GM18858 (cell line): ENCODE measurements at regions not wholly inside any gene's neighbourhood (a gene's known extent, or its start where the extent isn't known, plus 50 kb on each side); places are given as distances from the start of the nearest gene placed in this dataset.
"Not testable (repeated sequence)": the region's sequence is repeated elsewhere in the genome, so short reads cannot be mapped to it uniquely, and the experiment has no call there.

Experiments
- ATAC-seq: cut with Tn5 transposase; IDR thresholded peaks from one replicate; pipeline ENCODE4 v1.9.1; 2021; ENCODE audit not compliant: unreplicated experiment

- no peak for ATAC-seq
Observed at GRCh38 chr12:131635491-131636122, 75.3 kb upstream of the SFSWAP start.

GRCh38 chr12:131636266-131636665, 74.6 kb upstream of the SFSWAP start:
- no peak for ATAC-seq

- ATAC-seq = no peak
Observed at GRCh38 chr12:131636940-131637750, 73.7 kb upstream of the SFSWAP start.

GRCh38 chr12:131637986-131638385, 72.9 kb upstream of the SFSWAP start:
- ATAC-seq = no peak

- ATAC-seq = no peak
Observed at GRCh38 chr12:131639270-131639940, 71.5 kb upstream of the SFSWAP start.

- ATAC-seq = no peak
Observed at GRCh38 chr12:131640525-131640924, 70.4 kb upstream of the SFSWAP start.

GRCh38 chr12:131641315-131641714, 69.6 kb upstream of the SFSWAP start:
- no peak for ATAC-seq

GRCh38 chr12:131642101-131642540, 68.8 kb upstream of the SFSWAP start:
- ATAC-seq = no peak

- ATAC-seq = no peak
Observed at GRCh38 chr12:131642771-131643170, 68.1 kb upstream of the SFSWAP start.

- no peak for ATAC-seq
Observed at GRCh38 chr12:131643631-131644452, 67.0 kb upstream of the SFSWAP start.

- ATAC-seq = no peak
Observed at GRCh38 chr12:131644481-131644880, 66.4 kb upstream of the SFSWAP start.

GRCh38 chr12:131644917-131645316, 66.0 kb upstream of the SFSWAP start:
- ATAC-seq = not testable (repeated sequence)

- not testable (repeated sequence) for ATAC-seq
Observed at GRCh38 chr12:131645557-131645956, 65.3 kb upstream of the SFSWAP start.

GRCh38 chr12:131646444-131646843, 64.4 kb upstream of the SFSWAP start:
- not testable (repeated sequence) for ATAC-seq

- no peak for ATAC-seq
Observed at GRCh38 chr12:131647667-131648066, 63.2 kb upstream of the SFSWAP start.

- ATAC-seq = not testable (repeated sequence)
Observed at GRCh38 chr12:131655469-131656174, 55.3 kb upstream of the SFSWAP start.

- ATAC-seq = not testable (repeated sequence)
Observed at GRCh38 chr12:131656796-131657195, 54.1 kb upstream of the SFSWAP start.

GRCh38 chr12:131658605-131659004, 52.3 kb upstream of the SFSWAP start:
- not testable (repeated sequence) for ATAC-seq

- ATAC-seq = not testable (repeated sequence)
Observed at GRCh38 chr12:131659484-131659883, 51.4 kb upstream of the SFSWAP start.

- ATAC-seq = not testable (repeated sequence)
Observed at GRCh38 chr12:131659976-131660375, 50.9 kb upstream of the SFSWAP start.
